Epithelial cell of proximal tubule (primary cell): ENCODE measurements at regions not wholly inside any gene's neighbourhood (a gene's known extent, or its start where the extent isn't known, plus 50 kb on each side); places are given as distances from the start of the nearest gene placed in this dataset.
A peak's percentile ranks its signal among the peaks of the same experiment; 100 is the strongest.

ENCODE experiments used
- DNase-seq: peaks from one replicate; pipeline ENCODE4 v3.0.0-alpha.2; 2011; ENCODE audit warnings: low read depth
- H3K4me3 ChIP-seq: 2 replicates; pipeline ENCODE4 v1.5.1; 2011; ENCODE audit warnings: low read depth, mild to moderate bottlenecking, low read length
- TF ChIP-seq, protein P1 (sequence below): conservative IDR thresholded peaks from 2 replicates; pipeline ENCODE4 v1.5.1; 2012; ENCODE audit warnings: low read depth, mild to moderate bottlenecking, low read length

DNA sequence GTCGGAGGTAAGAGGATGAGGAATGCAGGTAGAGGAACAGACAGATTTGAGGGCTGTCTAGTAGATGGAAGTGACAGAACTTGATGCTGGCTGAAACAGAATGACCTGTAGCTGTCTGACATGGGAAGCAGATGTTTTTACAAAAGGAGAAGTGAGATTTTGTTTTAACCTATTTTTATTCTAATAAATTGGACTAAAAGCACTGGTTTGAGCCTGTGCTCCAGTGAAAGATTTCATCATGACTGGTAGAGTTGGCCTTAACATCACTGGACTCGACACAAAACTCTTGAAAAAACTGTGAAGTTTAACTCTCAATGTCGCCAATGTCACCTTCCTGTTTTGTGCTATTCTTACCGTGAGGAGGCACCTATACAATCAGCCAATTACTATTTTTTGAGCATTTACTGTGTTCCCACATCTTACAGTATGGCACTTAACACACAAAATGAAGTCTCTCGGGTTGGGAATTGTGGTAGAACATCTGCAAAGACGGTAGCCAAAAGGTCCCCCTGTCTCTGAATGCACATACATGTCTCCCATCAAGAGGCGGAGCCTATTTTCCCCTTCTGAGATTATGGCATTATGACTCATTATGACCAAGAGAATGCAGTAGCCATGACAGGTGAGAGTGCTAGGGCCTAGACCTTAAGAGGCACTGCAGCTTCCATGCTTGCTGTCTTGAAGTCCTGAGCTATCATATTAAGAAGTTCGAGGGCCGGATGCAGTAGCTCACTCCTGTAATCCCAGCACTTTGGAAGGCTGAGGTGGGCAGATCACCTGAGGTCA is 93.2 kb downstream of the FOXF2 start:
- H3K4me3 ChIP-seq = no peak overlapping the region
- no peak for DNase-seq
- TF ChIP-seq, protein P1, sequence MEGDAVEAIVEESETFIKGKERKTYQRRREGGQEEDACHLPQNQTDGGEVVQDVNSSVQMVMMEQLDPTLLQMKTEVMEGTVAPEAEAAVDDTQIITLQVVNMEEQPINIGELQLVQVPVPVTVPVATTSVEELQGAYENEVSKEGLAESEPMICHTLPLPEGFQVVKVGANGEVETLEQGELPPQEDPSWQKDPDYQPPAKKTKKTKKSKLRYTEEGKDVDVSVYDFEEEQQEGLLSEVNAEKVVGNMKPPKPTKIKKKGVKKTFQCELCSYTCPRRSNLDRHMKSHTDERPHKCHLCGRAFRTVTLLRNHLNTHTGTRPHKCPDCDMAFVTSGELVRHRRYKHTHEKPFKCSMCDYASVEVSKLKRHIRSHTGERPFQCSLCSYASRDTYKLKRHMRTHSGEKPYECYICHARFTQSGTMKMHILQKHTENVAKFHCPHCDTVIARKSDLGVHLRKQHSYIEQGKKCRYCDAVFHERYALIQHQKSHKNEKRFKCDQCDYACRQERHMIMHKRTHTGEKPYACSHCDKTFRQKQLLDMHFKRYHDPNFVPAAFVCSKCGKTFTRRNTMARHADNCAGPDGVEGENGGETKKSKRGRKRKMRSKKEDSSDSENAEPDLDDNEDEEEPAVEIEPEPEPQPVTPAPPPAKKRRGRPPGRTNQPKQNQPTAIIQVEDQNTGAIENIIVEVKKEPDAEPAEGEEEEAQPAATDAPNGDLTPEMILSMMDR = no peak

DNA sequence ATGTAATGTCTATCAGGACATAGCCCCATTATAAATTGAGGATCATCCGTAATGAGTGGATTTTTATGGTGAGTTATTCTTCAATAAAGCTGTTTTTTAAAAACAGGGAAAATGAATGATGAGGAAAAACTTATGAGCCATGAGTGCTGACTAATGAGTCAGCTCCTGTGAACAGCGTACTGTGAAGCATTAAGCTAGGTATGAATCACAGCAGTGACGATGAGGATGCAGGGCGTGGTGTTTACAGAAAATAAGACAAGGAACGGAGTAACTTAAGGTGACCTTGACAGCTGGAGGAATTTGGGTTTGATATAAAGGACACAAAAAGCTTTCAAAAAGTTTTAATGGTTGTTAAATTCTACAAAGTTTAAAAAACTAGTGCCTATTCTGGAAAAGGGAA is 96.3 kb downstream of the FOXF2 start:
- TF ChIP-seq, protein P1 = no peak
- DNase-seq = peak; percentile 78
- no peak overlapping the region for H3K4me3 ChIP-seq

DNA sequence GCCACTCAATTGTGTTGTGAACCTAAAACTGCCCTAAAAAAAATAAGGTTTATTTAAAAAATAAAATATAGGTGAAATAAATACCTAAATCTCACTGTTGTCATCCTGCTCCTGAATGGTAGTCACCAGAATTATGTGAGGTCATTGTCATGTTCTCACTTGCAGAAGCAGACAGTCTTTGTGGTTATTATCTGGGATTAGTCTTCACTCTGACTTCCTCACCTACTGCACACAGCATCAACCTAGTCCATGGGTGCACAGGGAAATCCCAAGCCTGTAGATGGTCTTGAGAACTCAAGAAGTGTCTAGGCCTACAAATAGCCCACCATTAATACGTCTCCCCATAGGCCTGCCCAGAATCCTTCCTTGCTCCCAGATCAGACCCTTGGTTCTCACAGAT is 97.0 kb downstream of the FOXF2 start:
- no peak overlapping the region for H3K4me3 ChIP-seq
- DNase-seq = no peak
- TF ChIP-seq, protein P1 = no peak

DNA sequence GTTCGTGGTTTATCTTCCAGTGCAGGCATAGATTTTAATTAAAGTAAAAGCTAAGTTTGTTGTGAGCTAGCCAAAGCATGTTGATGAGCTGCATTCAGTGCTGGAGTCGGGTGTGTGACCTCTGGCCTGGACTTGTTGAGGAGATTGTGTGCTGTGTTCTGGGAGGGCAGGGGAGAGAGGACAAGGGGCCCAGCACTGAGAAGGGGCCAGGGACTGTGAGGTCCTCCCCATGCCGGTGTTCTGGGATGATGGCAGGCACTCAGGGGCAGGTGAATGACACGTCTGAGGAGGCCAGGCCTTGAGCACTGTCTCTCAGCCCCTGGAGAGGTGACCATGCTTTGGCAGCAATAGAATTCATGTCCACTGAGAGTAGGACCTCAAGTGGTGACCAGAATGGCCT is 97.9 kb downstream of the FOXF2 start:
- DNase-seq = no peak
- H3K4me3 ChIP-seq = no peak overlapping the region
- TF ChIP-seq, protein P1 = no peak

DNA sequence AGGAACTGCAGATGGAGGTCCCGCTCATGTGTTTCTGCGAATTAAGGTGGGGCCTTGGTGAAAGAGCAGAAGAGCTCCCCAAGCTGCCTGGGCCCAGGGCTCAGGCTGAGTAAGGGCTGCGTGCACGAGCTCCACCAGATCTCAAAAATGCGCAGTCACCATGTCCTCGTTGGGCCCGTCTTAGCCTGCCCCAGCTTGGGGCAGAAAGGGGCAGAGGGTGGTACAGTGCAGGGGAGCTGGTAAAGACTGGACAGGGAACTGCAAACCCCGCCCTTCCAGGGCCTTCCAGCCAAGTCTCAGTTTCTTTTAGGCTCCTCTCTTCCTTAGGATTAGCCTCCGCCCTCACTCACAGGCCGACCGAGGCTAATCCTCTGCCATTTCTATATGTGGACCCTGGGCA is 101.6 kb downstream of the FOXF2 start:
- DNase-seq = no peak
- TF ChIP-seq, protein P1 = no peak
- H3K4me3 ChIP-seq = no peak overlapping the region

DNA sequence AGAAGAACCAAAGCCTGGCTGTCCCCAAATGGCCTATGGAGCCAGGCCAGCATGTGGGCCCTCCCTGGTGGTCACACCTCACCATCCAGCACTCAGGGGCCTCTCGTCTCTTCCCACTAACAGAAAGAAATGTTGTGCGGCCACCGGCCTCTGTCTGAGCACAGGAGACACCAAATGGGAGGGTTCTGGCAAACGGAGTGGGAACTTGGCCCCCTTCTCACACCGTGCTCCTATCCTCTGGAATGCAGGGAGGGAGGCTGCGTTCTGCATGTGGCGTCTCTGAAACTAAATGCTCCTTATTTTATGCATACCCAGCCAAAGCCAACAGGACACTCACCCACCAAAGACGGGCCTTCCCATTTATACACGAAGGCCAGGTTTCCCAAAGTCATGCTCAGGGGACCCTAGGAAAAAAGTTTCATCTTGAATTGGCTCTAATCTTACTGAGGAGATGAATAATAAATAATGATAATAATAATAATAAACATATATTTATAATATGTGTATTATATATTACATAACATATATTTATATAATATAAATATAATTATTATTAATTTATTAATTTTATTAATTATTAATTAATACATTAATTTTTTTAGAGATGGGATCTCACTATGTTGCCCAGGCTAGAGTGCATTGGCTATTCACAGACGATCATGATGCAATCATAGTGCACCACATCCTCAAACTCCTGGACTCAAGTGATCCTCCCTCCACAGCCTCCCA is 102.4 kb downstream of the FOXF2 start:
- TF ChIP-seq, protein P1 = no peak
- DNase-seq = no peak
- H3K4me3 ChIP-seq = no peak overlapping the region
